ENCODE measurements at regions not wholly inside any gene's neighbourhood (a gene's known extent, or its start where the extent isn't known, plus 50 kb on each side); places are given as distances from the start of the nearest gene placed in this dataset.

- TF ChIP-seq, protein P1, sequence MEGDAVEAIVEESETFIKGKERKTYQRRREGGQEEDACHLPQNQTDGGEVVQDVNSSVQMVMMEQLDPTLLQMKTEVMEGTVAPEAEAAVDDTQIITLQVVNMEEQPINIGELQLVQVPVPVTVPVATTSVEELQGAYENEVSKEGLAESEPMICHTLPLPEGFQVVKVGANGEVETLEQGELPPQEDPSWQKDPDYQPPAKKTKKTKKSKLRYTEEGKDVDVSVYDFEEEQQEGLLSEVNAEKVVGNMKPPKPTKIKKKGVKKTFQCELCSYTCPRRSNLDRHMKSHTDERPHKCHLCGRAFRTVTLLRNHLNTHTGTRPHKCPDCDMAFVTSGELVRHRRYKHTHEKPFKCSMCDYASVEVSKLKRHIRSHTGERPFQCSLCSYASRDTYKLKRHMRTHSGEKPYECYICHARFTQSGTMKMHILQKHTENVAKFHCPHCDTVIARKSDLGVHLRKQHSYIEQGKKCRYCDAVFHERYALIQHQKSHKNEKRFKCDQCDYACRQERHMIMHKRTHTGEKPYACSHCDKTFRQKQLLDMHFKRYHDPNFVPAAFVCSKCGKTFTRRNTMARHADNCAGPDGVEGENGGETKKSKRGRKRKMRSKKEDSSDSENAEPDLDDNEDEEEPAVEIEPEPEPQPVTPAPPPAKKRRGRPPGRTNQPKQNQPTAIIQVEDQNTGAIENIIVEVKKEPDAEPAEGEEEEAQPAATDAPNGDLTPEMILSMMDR (conservative IDR thresholded peaks at IDR 0.05; ENCODE audit: low read depth, low read length), result no peak
- TF ChIP-seq EZH2 (IDR thresholded peaks at IDR 0.05; ENCODE audit: low read length, unreplicated experiment), result no peak
These were observed 269.9 kb downstream of the AJAP1 start for GRCh38 chr1:4924356-4924755.
